ENCODE measurements at regions not wholly inside any gene's neighbourhood (a gene's known extent, or its start where the extent isn't known, plus 50 kb on each side); places are given as distances from the start of the nearest gene placed in this dataset.

DNA sequence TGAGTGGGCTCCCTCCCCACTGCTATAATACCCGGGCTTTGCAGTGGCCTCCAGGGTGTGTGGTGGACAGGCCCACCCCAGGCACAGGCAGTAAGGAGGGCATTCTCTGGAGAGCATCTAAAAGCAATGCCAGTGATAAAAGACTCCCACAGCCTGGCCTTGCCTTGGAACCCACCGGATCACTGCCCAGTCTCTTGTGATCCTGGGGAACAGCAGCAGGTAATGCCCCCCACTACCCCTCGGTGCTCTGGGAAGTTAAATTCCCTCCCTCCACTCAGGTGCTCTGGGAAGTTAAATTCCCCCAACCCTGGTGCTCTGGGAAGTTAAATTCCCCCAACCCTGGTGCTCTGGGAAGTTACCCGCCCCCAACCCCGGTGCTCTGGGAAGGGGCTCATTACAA, 565.2 kb downstream of the TCERG1L start:
- WGBS = 67% methylated on average over 5 of the region's 5 CpGs

DNA sequence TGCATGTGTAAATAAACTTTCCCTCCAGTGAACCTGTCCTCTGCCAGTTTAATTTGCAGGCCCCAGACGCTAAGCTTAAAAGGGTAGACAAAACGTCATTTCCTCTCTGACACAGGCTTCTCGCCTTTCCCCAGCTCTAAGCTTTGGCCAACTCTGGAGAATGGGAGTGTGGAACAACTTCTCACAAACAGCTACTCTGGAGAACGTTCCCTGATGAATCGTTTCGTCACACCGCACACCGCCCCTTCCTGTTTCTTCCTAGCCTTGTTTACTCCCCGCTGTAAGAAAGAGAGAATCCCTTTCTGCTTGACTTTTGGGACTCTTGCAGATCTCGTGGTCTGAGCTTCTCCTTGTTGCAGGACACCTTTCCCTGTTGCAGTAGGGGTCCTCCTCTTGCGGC, 564.2 kb downstream of the TCERG1L start:
- WGBS = 60% methylated on average over 11 of the region's 11 CpGs
- no peaks in the 10 kb centered on the region for H3K27me3 ChIP-seq (ENCODE audit: control insufficient read depth, insufficient read depth)

More for the DNA sequence above, 565.2 kb downstream of the TCERG1L start:
- intact Hi-C loops (cut with DNase I) = no loop called here
- Histone ChIP-seq H3K27me3 (ENCODE audit: control insufficient read depth, insufficient read depth) (no peaks in the 10 kb centered on the region), H3K27ac (ENCODE audit: low read length) (no peak overlapping the region), H3K9me3 (ENCODE audit: control insufficient read depth, low read length) (no peaks in the 10 kb centered on the region), H3K4me3 (ENCODE audit: low read length) (no peak overlapping the region), H3K4me1 (ENCODE audit: control insufficient read depth, insufficient read depth, low read length) (no peaks in the 10 kb centered on the region)
- DNase-seq (no peak), ATAC-seq (no peak)

DNA sequence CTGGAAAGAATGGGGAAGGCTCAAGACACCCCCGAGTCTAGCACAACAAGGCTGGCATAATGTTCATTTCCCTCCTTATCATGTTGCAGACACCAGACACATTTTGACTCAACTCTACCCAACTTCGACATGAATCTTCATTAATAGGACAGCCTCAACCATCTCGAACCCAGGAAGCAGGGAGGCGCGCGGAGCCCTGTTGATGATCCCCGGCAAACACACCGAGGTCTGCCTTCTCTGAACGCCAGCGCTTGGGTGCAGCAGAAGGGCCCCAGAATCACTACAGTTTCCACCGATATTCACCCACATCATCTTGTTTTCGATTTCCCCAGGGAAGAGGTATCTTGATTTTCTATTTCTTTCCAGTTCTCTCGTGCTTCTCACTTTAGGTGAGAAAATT, 563.6 kb downstream of the TCERG1L start:
- 89% methylated on average over 13 of the region's 13 CpGs for WGBS
- Histone ChIP-seq H3K4me3 (ENCODE audit: low read length) (no peak overlapping the region), H3K4me1 (ENCODE audit: control insufficient read depth, insufficient read depth, low read length) (no peaks in the 10 kb centered on the region), H3K9me3 (ENCODE audit: control insufficient read depth, low read length) (no peaks in the 10 kb centered on the region), H3K27me3 (ENCODE audit: control insufficient read depth, insufficient read depth) (no peaks in the 10 kb centered on the region), H3K27ac (ENCODE audit: low read length) (no peak overlapping the region)
- no peak for ATAC-seq
- DNase-seq = no peak
- intact Hi-C loops (cut with DNase I) = no loop called here

More for the DNA sequence above, 564.2 kb downstream of the TCERG1L start:
- Histone ChIP-seq H3K4me3 (ENCODE audit: low read length) (no peak overlapping the region), H3K9me3 (ENCODE audit: control insufficient read depth, low read length) (no peaks in the 10 kb centered on the region), H3K27ac (ENCODE audit: low read length) (no peak overlapping the region), H3K4me1 (ENCODE audit: control insufficient read depth, insufficient read depth, low read length) (no peaks in the 10 kb centered on the region)
- intact Hi-C loops (cut with DNase I) = no loop called here
- no peak for DNase-seq
- ATAC-seq = no peak

DNA sequence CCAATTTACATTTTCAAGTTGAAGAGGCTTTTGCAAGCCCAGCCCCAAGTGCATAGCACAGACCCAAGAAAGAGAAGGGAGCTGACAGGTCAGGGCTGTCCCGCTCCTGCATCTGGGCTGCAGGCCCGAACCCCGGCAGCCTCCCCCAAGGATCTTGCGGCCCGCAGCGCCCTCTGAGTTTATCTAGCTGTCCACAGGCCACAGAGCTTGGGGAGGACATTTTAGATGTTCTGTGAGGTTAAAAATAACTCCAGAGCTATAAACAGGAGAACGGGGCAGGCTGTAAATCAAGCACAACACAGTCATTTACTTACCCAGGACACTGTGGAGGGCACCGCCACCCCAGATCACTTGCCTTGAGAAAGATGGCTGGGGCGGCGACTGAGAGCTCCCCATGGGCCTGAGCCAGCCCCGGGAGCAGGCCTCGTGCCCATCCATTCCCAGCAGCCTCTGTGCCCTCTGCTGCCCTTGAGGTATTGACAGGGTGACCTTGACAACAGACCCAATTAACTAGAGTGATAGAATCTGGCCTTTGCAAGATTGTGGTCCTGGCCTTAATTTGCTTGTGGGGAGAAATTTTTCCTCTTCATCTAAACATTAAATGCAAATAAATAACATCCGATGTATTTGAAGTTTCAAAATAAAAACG, 563.0 kb downstream of the TCERG1L start:
- 66% methylated on average over 14 of the region's 14 CpGs for WGBS
- Histone ChIP-seq H3K9me3 (ENCODE audit: control insufficient read depth, low read length) (no peaks in the 10 kb centered on the region), H3K4me3 (ENCODE audit: low read length) (no peak overlapping the region), H3K27ac (ENCODE audit: low read length) (no peak overlapping the region), H3K27me3 (ENCODE audit: control insufficient read depth, insufficient read depth) (no peaks in the 10 kb centered on the region), H3K4me1 (ENCODE audit: control insufficient read depth, insufficient read depth, low read length) (no peaks in the 10 kb centered on the region)
- no peak for ATAC-seq
- intact Hi-C loops (cut with DNase I) = no loop called here
- DNase-seq = no peak

GRCh38 chr10:130749911-130750310, 561.6 kb downstream of the TCERG1L start:
- no peaks in the 10 kb centered on the region for H3K4me1 ChIP-seq (ENCODE audit: control insufficient read depth, insufficient read depth, low read length)
- H3K27ac ChIP-seq (ENCODE audit: low read length) = no peak overlapping the region
- DNase-seq = no peak
- ATAC-seq = no peak
- intact Hi-C loops (cut with DNase I) = no loop called here
- H3K4me3 ChIP-seq (ENCODE audit: low read length) = no peak overlapping the region
- no peaks in the 10 kb centered on the region for H3K27me3 ChIP-seq (ENCODE audit: control insufficient read depth, insufficient read depth)
- WGBS = 43% methylated on average over 2 of the region's 2 CpGs
- no peaks in the 10 kb centered on the region for H3K9me3 ChIP-seq (ENCODE audit: control insufficient read depth, low read length)

- intact Hi-C loops (cut with DNase I) = no loop called here
- H3K9me3 ChIP-seq (ENCODE audit: control insufficient read depth, low read length) = no peaks in the 10 kb centered on the region
- no peak for ATAC-seq
- no peak for DNase-seq
- WGBS = 53% methylated on average over 2 of the region's 2 CpGs
- H3K27ac ChIP-seq (ENCODE audit: low read length) = no peak overlapping the region
- no peaks in the 10 kb centered on the region for H3K27me3 ChIP-seq (ENCODE audit: control insufficient read depth, insufficient read depth)
- no peaks in the 10 kb centered on the region for H3K4me1 ChIP-seq (ENCODE audit: control insufficient read depth, insufficient read depth, low read length)
- H3K4me3 ChIP-seq (ENCODE audit: low read length) = no peak overlapping the region
Observed at GRCh38 chr10:130750441-130750840, 561.1 kb downstream of the TCERG1L start.

DNA sequence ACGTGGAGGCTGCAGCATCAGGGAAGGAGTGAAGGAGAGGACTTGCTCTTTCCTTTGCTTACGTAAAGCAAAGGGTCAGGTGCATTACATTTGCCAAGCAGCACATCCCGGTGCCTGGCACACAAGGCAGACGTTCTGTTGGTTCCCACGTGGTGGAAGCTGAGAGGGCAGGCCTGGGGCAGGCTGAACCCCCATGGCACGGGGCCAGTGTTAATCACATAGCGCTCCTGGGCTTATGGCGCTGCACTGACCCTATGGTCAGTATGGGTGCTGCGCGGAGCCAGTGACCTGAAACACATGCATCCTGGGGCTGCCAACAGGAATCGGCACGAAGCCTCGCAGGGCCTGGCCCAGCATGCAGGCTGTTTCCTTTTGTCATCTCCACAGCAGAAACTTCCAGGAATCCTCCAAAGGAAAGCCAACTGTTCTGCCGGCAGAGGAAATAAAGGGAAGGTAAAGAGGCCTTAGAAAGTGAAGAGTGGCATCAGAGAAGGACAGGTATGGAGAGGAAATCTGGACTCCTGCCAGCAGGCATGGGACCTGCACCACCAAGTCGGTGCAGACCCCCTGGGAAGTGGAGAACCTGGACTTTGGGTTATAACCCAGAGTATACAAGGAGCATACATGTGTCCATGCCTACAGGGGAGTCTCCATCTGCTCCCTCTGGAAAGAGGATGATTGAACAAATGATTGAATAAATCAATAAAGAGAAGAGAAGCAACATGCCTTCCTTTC, 560.2 kb downstream of the TCERG1L start:
- DNase-seq = no peak
- intact Hi-C loops (cut with DNase I) = no loop called here
- WGBS = 83% methylated on average over 15 of the region's 15 CpGs
- Histone ChIP-seq H3K4me3 (ENCODE audit: low read length) (no peak overlapping the region), H3K27ac (ENCODE audit: low read length) (no peak overlapping the region), H3K9me3 (ENCODE audit: control insufficient read depth, low read length) (no peaks in the 10 kb centered on the region), H3K27me3 (ENCODE audit: control insufficient read depth, insufficient read depth) (no peaks in the 10 kb centered on the region), H3K4me1 (ENCODE audit: control insufficient read depth, insufficient read depth, low read length) (no peaks in the 10 kb centered on the region)
- ATAC-seq = no peak

GRCh38 chr10:130751851-130752250, 559.7 kb downstream of the TCERG1L start:
- WGBS = 59% methylated on average over 8 of the region's 8 CpGs
- Histone ChIP-seq H3K4me1 (ENCODE audit: control insufficient read depth, insufficient read depth, low read length) (no peaks in the 10 kb centered on the region), H3K27me3 (ENCODE audit: control insufficient read depth, insufficient read depth) (no peaks in the 10 kb centered on the region), H3K27ac (ENCODE audit: low read length) (no peak overlapping the region), H3K9me3 (ENCODE audit: control insufficient read depth, low read length) (no peaks in the 10 kb centered on the region), H3K4me3 (ENCODE audit: low read length) (no peak overlapping the region)
- DNase-seq (no peak), ATAC-seq (no peak)
- intact Hi-C loops (cut with DNase I) = no loop called here

GRCh38 chr10:130756651-130757050, 554.9 kb downstream of the TCERG1L start:
- ATAC-seq = no peak

DNA sequence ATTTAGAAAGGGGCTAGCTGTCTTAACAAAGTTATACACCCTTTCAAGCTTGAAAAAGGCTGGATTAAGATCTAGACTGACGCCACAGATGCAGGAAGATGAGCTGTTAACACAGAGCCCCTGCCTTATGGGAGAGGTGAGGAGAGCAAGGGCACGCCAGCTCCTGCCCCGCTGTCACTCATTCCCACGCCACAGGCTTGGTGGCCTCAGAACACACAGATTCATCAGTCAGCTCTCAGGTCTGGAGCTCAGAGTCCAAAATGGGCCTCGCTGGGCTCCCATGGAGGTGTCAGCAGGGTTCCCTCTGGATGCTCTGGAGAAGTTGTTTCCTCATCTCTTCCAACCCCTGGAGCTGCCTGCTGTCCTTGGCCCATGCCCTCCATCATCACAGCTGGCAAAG, 554.2 kb downstream of the TCERG1L start:
- DNase-seq = no peak

More at GRCh38 chr10:130756651-130757050, 554.9 kb downstream of the TCERG1L start:
- no peaks in the 10 kb centered on the region for H3K27me3 ChIP-seq (ENCODE audit: control insufficient read depth, insufficient read depth)
- H3K9me3 ChIP-seq (ENCODE audit: control insufficient read depth, low read length) = no peaks in the 10 kb centered on the region
- H3K4me1 ChIP-seq (ENCODE audit: control insufficient read depth, insufficient read depth, low read length) = no peaks in the 10 kb centered on the region
- no peak overlapping the region for H3K4me3 ChIP-seq (ENCODE audit: low read length)
- no peak for DNase-seq
- intact Hi-C loops (cut with DNase I) = no loop called here
- WGBS = 77% methylated on average over 6 of the region's 6 CpGs
- no peak overlapping the region for H3K27ac ChIP-seq (ENCODE audit: low read length)

DNA sequence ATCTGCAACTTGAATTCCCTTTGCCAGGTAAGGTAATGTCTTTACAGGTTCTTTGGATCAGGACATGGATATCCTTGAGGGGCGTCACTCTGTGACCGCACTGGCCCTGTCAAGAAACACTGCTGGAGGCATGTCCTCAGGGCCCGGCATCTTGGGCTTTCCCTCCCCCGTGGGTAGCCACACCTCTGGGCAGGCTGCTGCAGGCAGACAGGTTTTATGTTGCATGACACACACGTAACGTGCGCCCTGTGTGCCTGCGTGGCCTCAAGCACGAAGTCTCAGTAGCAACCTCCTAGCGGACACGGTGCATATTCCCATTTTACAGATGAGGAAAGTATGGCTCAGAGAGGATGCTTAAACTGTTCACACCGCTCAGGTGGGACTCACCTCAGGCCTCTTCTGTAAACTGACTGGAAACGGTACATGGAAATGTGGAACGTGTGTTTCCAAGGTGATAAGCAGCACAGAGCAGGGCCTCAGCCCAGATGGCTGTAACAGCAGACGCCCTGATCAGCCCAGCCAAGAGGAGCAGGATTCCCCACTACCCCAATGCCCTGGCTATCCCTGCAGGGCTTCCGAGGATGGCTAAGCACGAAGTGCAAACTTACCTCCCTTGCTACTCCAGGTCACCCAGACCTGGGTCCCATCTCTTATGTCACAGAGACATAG, 553.6 kb downstream of the TCERG1L start:
- Histone ChIP-seq H3K4me1 (ENCODE audit: control insufficient read depth, insufficient read depth, low read length) (no peaks in the 10 kb centered on the region), H3K4me3 (ENCODE audit: low read length) (no peak overlapping the region), H3K9me3 (ENCODE audit: control insufficient read depth, low read length) (no peaks in the 10 kb centered on the region), H3K27ac (ENCODE audit: low read length) (no peak overlapping the region), H3K27me3 (ENCODE audit: control insufficient read depth, insufficient read depth) (no peaks in the 10 kb centered on the region)
- DNase-seq (no peak), ATAC-seq (no peak)
- 82% methylated on average over 17 of the region's 17 CpGs for WGBS
- intact Hi-C loops (cut with DNase I) = no loop called here

More for the DNA sequence above, 554.2 kb downstream of the TCERG1L start:
- ATAC-seq = no peak
- Histone ChIP-seq H3K27ac (ENCODE audit: low read length) (no peak overlapping the region), H3K9me3 (ENCODE audit: control insufficient read depth, low read length) (no peaks in the 10 kb centered on the region), H3K4me3 (ENCODE audit: low read length) (no peak overlapping the region), H3K27me3 (ENCODE audit: control insufficient read depth, insufficient read depth) (no peaks in the 10 kb centered on the region), H3K4me1 (ENCODE audit: control insufficient read depth, insufficient read depth, low read length) (no peaks in the 10 kb centered on the region)
- intact Hi-C loops (cut with DNase I) = no loop called here
- 85% methylated on average over 5 of the region's 5 CpGs for WGBS
